ENCODE measurements at regions not wholly inside any gene's neighbourhood (a gene's known extent, or its start where the extent isn't known, plus 50 kb on each side); places are given as distances from the start of the nearest gene placed in this dataset.

DNA sequence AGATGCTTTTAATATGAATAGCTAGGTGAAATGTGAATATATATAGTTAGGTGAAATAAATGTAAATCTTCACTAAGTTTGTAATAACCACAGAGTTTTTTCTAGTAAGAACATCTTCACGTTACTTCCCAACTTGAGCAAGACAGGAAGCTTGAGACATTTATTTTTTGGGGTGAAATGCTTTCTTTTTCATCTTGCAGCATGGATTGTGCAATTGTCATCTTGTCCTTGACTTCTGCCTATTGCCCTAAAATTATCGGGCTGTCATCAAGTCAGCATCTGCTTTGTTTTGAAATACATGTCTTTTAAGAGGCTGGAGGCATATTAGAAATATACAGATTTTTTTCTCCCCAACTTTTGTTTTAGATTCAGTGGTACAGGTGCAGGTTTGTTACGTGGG, 433.9 kb downstream of the PCNX1 start:
- Histone ChIP-seq H3K9me3 (no peaks in the 10 kb centered on the region), H3K27me3 (no peaks in the 10 kb centered on the region), H3K4me1 (peaks cover 2 to 41% (median 5%) of the 10 kb centered on the region in 3 donors), H3K4me3 (no peak overlapping the region), H3K36me3 (no peaks in the 10 kb centered on the region), H3K27ac (peak overlapping the region in 1 of 4 donors; percentile 2)
- TF ChIP-seq, protein P1, sequence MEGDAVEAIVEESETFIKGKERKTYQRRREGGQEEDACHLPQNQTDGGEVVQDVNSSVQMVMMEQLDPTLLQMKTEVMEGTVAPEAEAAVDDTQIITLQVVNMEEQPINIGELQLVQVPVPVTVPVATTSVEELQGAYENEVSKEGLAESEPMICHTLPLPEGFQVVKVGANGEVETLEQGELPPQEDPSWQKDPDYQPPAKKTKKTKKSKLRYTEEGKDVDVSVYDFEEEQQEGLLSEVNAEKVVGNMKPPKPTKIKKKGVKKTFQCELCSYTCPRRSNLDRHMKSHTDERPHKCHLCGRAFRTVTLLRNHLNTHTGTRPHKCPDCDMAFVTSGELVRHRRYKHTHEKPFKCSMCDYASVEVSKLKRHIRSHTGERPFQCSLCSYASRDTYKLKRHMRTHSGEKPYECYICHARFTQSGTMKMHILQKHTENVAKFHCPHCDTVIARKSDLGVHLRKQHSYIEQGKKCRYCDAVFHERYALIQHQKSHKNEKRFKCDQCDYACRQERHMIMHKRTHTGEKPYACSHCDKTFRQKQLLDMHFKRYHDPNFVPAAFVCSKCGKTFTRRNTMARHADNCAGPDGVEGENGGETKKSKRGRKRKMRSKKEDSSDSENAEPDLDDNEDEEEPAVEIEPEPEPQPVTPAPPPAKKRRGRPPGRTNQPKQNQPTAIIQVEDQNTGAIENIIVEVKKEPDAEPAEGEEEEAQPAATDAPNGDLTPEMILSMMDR (IDR thresholded peaks at IDR 0.05) = no peak
- no peak for TF ChIP-seq POLR2AphosphoS5 (IDR thresholded peaks at IDR 0.05)
- TF ChIP-seq EP300 (IDR thresholded peaks at IDR 0.05) = no peak
- TF ChIP-seq POLR2A (IDR thresholded peaks at IDR 0.05) = no peak
- ATAC-seq = no peak
- WGBS, 2 donors (ENCODE audit: low coverage in 1 of 2) = 89 to 94% methylated on average over 3 of the region's 3 CpGs

DNA sequence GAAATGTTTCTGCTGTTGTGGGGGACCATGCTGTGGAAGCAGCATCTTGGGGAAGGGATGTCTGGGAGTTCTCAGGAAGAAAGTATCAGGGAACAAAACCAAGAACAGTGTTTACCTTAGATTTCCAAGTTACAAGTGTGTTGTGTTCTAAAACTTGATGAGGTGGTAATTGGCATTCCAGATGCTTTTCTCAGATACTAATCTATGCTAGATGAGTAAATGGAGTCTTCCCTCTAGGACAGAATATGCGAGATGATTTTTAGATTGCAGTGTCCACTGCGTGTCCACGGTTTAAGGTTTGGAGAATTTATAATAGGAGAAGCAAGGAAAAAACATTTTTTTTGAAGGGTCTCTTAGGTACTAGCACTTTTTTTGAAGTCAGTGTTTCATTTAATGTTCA, 436.5 kb downstream of the PCNX1 start:
- no peaks in the 10 kb centered on the region for H3K9me3 ChIP-seq
- WGBS, 2 donors (ENCODE audit: low coverage in 1 of 2) = 70 to 71% methylated on average over 3 of the region's 3 CpGs
- TF ChIP-seq EP300 (IDR thresholded peaks at IDR 0.05) (no peak), POLR2AphosphoS5 (IDR thresholded peaks at IDR 0.05) (no peak), POLR2A (IDR thresholded peaks at IDR 0.05) (no peak)
- TF ChIP-seq, protein P1 (IDR thresholded peaks at IDR 0.05) = no peak
- peak overlapping the region in 2 of 4 donors; percentile 16 to 32 for H3K27ac ChIP-seq
- no peaks in the 10 kb centered on the region for H3K27me3 ChIP-seq
- H3K4me1 ChIP-seq = peaks cover 2 to 41% (median 5%) of the 10 kb centered on the region in 3 donors
- no peak for ATAC-seq
- H3K4me3 ChIP-seq = no peak overlapping the region
- H3K36me3 ChIP-seq = no peaks in the 10 kb centered on the region

GRCh38 chr14:71344506-71344905, 437.2 kb downstream of the PCNX1 start:
- Histone ChIP-seq H3K27ac (no peak overlapping the region), H3K27me3 (no peaks in the 10 kb centered on the region), H3K9me3 (no peaks in the 10 kb centered on the region), H3K36me3 (no peaks in the 10 kb centered on the region), H3K4me3 (no peak overlapping the region), H3K4me1 (peaks cover 2 to 34% (median 5%) of the 10 kb centered on the region in 3 donors)
- 86 to 87% methylated on average over 5 to 8 of the region's 8 CpGs for WGBS, 2 donors (ENCODE audit: low coverage in 1 of 2)
- TF ChIP-seq POLR2A (IDR thresholded peaks at IDR 0.05) (no peak), POLR2AphosphoS5 (IDR thresholded peaks at IDR 0.05) (no peak), EP300 (IDR thresholded peaks at IDR 0.05) (no peak)
- TF ChIP-seq, protein P1 (IDR thresholded peaks at IDR 0.05) = no peak
- ATAC-seq = no peak

GRCh38 chr14:71346685-71347084, 439.4 kb downstream of the PCNX1 start:
- H3K36me3 ChIP-seq = no peaks in the 10 kb centered on the region
- H3K27me3 ChIP-seq = no peaks in the 10 kb centered on the region
- no peak overlapping the region for H3K27ac ChIP-seq
- WGBS, 2 donors (ENCODE audit: low coverage in 1 of 2) = 94 to 97% methylated on average over 2 to 3 of the region's 5 CpGs
- H3K4me3 ChIP-seq = no peak overlapping the region
- H3K4me1 ChIP-seq = peaks cover 0 to 26% (median 5%) of the 10 kb centered on the region in 3 donors
- no peak for ATAC-seq
- H3K9me3 ChIP-seq = no peaks in the 10 kb centered on the region
- TF ChIP-seq, protein P1 (IDR thresholded peaks at IDR 0.05) = no peak
- TF ChIP-seq POLR2AphosphoS5 (IDR thresholded peaks at IDR 0.05) = no peak
- no peak for TF ChIP-seq POLR2A (IDR thresholded peaks at IDR 0.05)
- no peak for TF ChIP-seq EP300 (IDR thresholded peaks at IDR 0.05)

- H3K36me3 ChIP-seq = no peaks in the 10 kb centered on the region
- no peaks in the 10 kb centered on the region for H3K27me3 ChIP-seq
- no peak for ATAC-seq
- no peak overlapping the region for H3K27ac ChIP-seq
- WGBS, 2 donors (ENCODE audit: low coverage in 1 of 2) = 100% methylated on average over 2 of the region's 2 CpGs
- TF ChIP-seq POLR2AphosphoS5 (IDR thresholded peaks at IDR 0.05) = no peak
- no peak for TF ChIP-seq POLR2A (IDR thresholded peaks at IDR 0.05)
- no peak for TF ChIP-seq EP300 (IDR thresholded peaks at IDR 0.05)
- H3K9me3 ChIP-seq = no peaks in the 10 kb centered on the region
- peaks cover 0 to 19% (median 5%) of the 10 kb centered on the region in 3 donors for H3K4me1 ChIP-seq
- H3K4me3 ChIP-seq = no peak overlapping the region
Observed at GRCh38 chr14:71348394-71348793, 441.1 kb downstream of the PCNX1 start.
